H1 (cell line): ENCODE measurements at regions not wholly inside any gene's neighbourhood (a gene's known extent, or its start where the extent isn't known, plus 50 kb on each side); places are given as distances from the start of the nearest gene placed in this dataset.

Source experiments
- CTCF ChIA-PET: fragments of 300-600 bp; sonication (Branson Sonifier 250); formaldehyde crosslinking; loops from one replicate; lab custom pipeline; 2021; ENCODE audit not compliant: partially characterized antibody; lab: Charles Lee
- POLR2A ChIA-PET: fragments of 300-600 bp; sonication (Branson Sonifier 250); formaldehyde crosslinking; loops from one replicate; lab custom pipeline; 2021; ENCODE audit warnings: inconsistent platforms; ENCODE audit not compliant: partially characterized antibody; lab: Charles Lee
- DNase-seq, 2 experiments: peaks; one replicate each; pipeline versions ENCODE4 v3.0.0 to v3.0.0-alpha.2; 2010 to 2022; ENCODE audit warnings: low spot score in 2 of 2, low read depth in 1 of 2, mixed read lengths in 1 of 2
- FAIRE-seq: peaks from 2 replicates; lab custom pipeline; 2011; peaks lifted over from hg19 to GRCh38; lab: Jason Lieb, UNC
- H2AFZ ChIP-seq: 2 replicates; pipeline ENCODE4 v1.8.1; 2012; ENCODE audit warnings: low read length, inconsistent platforms
- H2AK5ac ChIP-seq: 2 replicates; pipeline ENCODE4 v1.6.1; 2013; ENCODE audit warnings: low read depth, low read length
- H2BK120ac ChIP-seq: replicated peaks from 2 replicates; pipeline ENCODE3; 2013; ENCODE audit warnings: low read depth, low read length, inconsistent platforms
- H2BK12ac ChIP-seq: 2 replicates; pipeline ENCODE4 v1.6.1; 2013; ENCODE audit warnings: low read depth, low read length
- H2BK15ac ChIP-seq: 2 replicates; pipeline ENCODE4 v1.6.1; 2013; ENCODE audit warnings: low read length
- H2BK20ac ChIP-seq: 2 replicates; pipeline ENCODE4 v1.6.1; 2013; ENCODE audit warnings: low read length
- H2BK5ac ChIP-seq: 2 replicates; pipeline ENCODE4 v1.6.1; 2013; ENCODE audit warnings: low read depth, low read length
- H3K14ac ChIP-seq: 2 replicates; pipeline ENCODE4 v1.6.1; 2013; ENCODE audit warnings: inconsistent platforms; ENCODE audit not compliant: insufficient read length
- H3K18ac ChIP-seq: 2 replicates; pipeline ENCODE4 v1.6.1; 2013; ENCODE audit warnings: low read length; ENCODE audit errors: extremely low read depth
- H3K23ac ChIP-seq: 2 replicates; pipeline ENCODE4 v1.6.1; 2013; ENCODE audit warnings: inconsistent platforms; ENCODE audit not compliant: insufficient read length
- H3K23me2 ChIP-seq: 2 replicates; pipeline ENCODE4 v1.6.1; 2013; ENCODE audit warnings: low read depth, low read length
- H3K27ac ChIP-seq: 2 replicates; pipeline ENCODE4 v1.6.1; 2011; ENCODE audit warnings: low read depth, low read length, inconsistent platforms
- H3K27me3 ChIP-seq, 4 experiments: replicated peaks in 1 of 4; 1 replicate in 1 of 4; 2 replicates in 3 of 4; pipeline versions ENCODE4 v1.6.1 to v1.8.1; 2011 to 2013; ENCODE audit warnings: low read length in 3 of 4, mild to moderate bottlenecking in 3 of 4, inconsistent platforms in 2 of 4, mixed read lengths in 2 of 4, moderate library complexity in 1 of 4; ENCODE audit not compliant: control insufficient read depth in 3 of 4, insufficient read depth in 3 of 4; ENCODE audit errors: extremely low read depth in 1 of 4
- H3K36me3 ChIP-seq, 4 experiments: 2 replicates each; pipeline versions ENCODE4 v1.6.1 to v1.8.1; 2011 to 2013; ENCODE audit warnings: mild to moderate bottlenecking in 4 of 4, low read length in 3 of 4, moderate library complexity in 2 of 4, control low read depth in 1 of 4, inconsistent platforms in 1 of 4; ENCODE audit not compliant: insufficient read depth in 4 of 4, control insufficient read depth in 2 of 4
- H3K4ac ChIP-seq: replicated peaks from 2 replicates; pipeline ENCODE3; 2013; ENCODE audit warnings: low read length, low read depth, mixed read lengths, inconsistent platforms; ENCODE audit not compliant: insufficient read length
- H3K4me1 ChIP-seq, 4 experiments: replicated peaks in 1 of 4; 1 replicate in 1 of 4; 2 replicates in 3 of 4; pipeline versions ENCODE4 v1.6.1 to v1.8.1; 2011 to 2013; ENCODE audit warnings: low read length in 3 of 4, inconsistent platforms in 2 of 4, mixed read lengths in 1 of 4; ENCODE audit not compliant: insufficient read depth in 4 of 4, control insufficient read depth in 3 of 4
- H3K4me2 ChIP-seq, 2 experiments: 2 replicates each; pipeline versions ENCODE4 v1.6.1 to v1.8.1; 2011 to 2013; ENCODE audit warnings: low read depth in 2 of 2, low read length in 2 of 2, control low read depth in 1 of 2, inconsistent platforms in 1 of 2, mild to moderate bottlenecking in 1 of 2; ENCODE audit not compliant: insufficient read depth in 1 of 2
- H3K4me3 ChIP-seq, 4 experiments: fragments of 200-600, 300-600 bp in 1 of 4; sonication (generic), shearing (Covaris generic), sonication (Bioruptor Twin) in 1 of 4; 2 replicates each; pipeline versions ENCODE4 v1.5.1 to v1.8.1; 2011 to 2016; ENCODE audit warnings: low read length in 4 of 4, low read depth in 3 of 4, control low read depth in 2 of 4, inconsistent platforms in 2 of 4, mild to moderate bottlenecking in 2 of 4, mixed read lengths in 1 of 4, moderate library complexity in 1 of 4; ENCODE audit not compliant: insufficient read depth in 2 of 4; ENCODE audit errors: extremely low read depth in 1 of 4
- H3K56ac ChIP-seq: replicated peaks from 2 replicates; pipeline ENCODE3; 2013; ENCODE audit warnings: low read depth, mild to moderate bottlenecking, mixed read lengths, low read length, inconsistent platforms; ENCODE audit not compliant: insufficient read length
- H3K79me1 ChIP-seq: 2 replicates; pipeline ENCODE4 v1.6.1; 2013; ENCODE audit warnings: low read depth, low read length, control low read depth
- H3K79me2 ChIP-seq, 2 experiments: 2 replicates each; pipeline versions ENCODE4 v1.6.1 to v1.8.1; 2012 to 2013; ENCODE audit warnings: low read length in 2 of 2, mild to moderate bottlenecking in 2 of 2, inconsistent platforms in 1 of 2; ENCODE audit not compliant: insufficient read depth in 2 of 2, control insufficient read depth in 1 of 2
- H3K9ac ChIP-seq, 4 experiments: replicated peaks in 1 of 4; 1 replicate in 1 of 4; 2 replicates in 3 of 4; pipeline versions ENCODE4 v1.6.1 to v1.8.1; 2011 to 2013; ENCODE audit warnings: low read depth in 3 of 4, low read length in 3 of 4, control low read depth in 2 of 4, mild to moderate bottlenecking in 2 of 4, moderate library complexity in 2 of 4, inconsistent platforms in 1 of 4; ENCODE audit errors: extremely low read depth in 1 of 4
- H3K9me3 ChIP-seq, 2 experiments: 2 replicates each; pipeline versions ENCODE4 v1.6.1 to v1.8.1; 2012 to 2013; ENCODE audit warnings: mild to moderate bottlenecking in 2 of 2, moderate library complexity in 2 of 2, control low read depth in 1 of 2, inconsistent platforms in 1 of 2, low read depth in 1 of 2, low read length in 1 of 2, mixed read lengths in 1 of 2; ENCODE audit not compliant: insufficient read depth in 2 of 2
- H4K20me1 ChIP-seq, 2 experiments: replicated peaks in 1 of 2; 2 replicates each; pipeline versions ENCODE3 to v1.8.1; 2011 to 2013; ENCODE audit warnings: inconsistent platforms in 2 of 2, low read length in 2 of 2, mild to moderate bottlenecking in 1 of 2; ENCODE audit not compliant: insufficient read depth in 2 of 2, control insufficient read depth in 1 of 2
- H4K5ac ChIP-seq: 2 replicates; pipeline ENCODE4 v1.6.1; 2013; ENCODE audit warnings: low read length, low read depth, mixed read lengths, inconsistent platforms; ENCODE audit not compliant: insufficient read length
- H4K8ac ChIP-seq: 2 replicates; pipeline ENCODE4 v1.8.0; 2013; ENCODE audit warnings: mild to moderate bottlenecking, moderate library complexity, low read length, inconsistent platforms; ENCODE audit not compliant: insufficient read depth; ENCODE audit errors: extremely low read depth
- H4K91ac ChIP-seq: replicated peaks from 2 replicates; pipeline ENCODE3; 2013; ENCODE audit warnings: low read length, mixed read lengths, inconsistent platforms; ENCODE audit not compliant: insufficient read length
- ASH2L ChIP-seq: fragments of 200-600, 300-600 bp; sonication (generic); IDR thresholded peaks from one replicate; pipeline ENCODE4 v1.7.1; 2017; ENCODE audit warnings: low read length
- BACH1 ChIP-seq: IDR thresholded peaks from 2 replicates; pipeline ENCODE4 v1.6.1; 2012; ENCODE audit warnings: low read length, improper control_type of control experiment
- CTBP2 ChIP-seq: IDR thresholded peaks from 2 replicates; pipeline ENCODE4 v1.7.0; 2011; ENCODE audit warnings: borderline replicate concordance, mild to moderate bottlenecking, moderate library complexity, mixed read lengths, low read length; ENCODE audit not compliant: insufficient read depth, insufficient read length
- GTF2F1 ChIP-seq: IDR thresholded peaks from 2 replicates; pipeline ENCODE4 v1.6.1; 2012; ENCODE audit warnings: low read depth, low read length, improper control_type of control experiment, borderline replicate concordance
- HDAC2 ChIP-seq, 2 experiments: fragments of 300-600 bp in 1 of 2; sonication (generic) in 1 of 2; IDR thresholded peaks; 2 replicates each; pipeline ENCODE4 v1.6.1; 2011 to 2012; ENCODE audit warnings: low read depth in 2 of 2, low read length in 2 of 2, mild to moderate bottlenecking in 2 of 2, moderate library complexity in 2 of 2, borderline replicate concordance in 1 of 2, inconsistent platforms in 1 of 2
- KDM4A ChIP-seq: IDR thresholded peaks from one replicate; pipeline ENCODE4 v1.7.1; 2012; ENCODE audit warnings: low read depth, mild to moderate bottlenecking, moderate library complexity, low read length, inconsistent platforms; ENCODE audit not compliant: severe bottlenecking
- NRF1 ChIP-seq: IDR thresholded peaks from 2 replicates; pipeline ENCODE4 v1.6.1; 2011; ENCODE audit warnings: mild to moderate bottlenecking, low read depth, low read length, improper control_type of control experiment
- POLR2AphosphoS5 ChIP-seq: IDR thresholded peaks from 2 replicates; pipeline ENCODE4 v1.6.1; 2011; ENCODE audit warnings: low read depth, low read length
- POU5F1 ChIP-seq: IDR thresholded peaks from 2 replicates; pipeline ENCODE4 v1.6.1; 2011; ENCODE audit warnings: low read depth, mild to moderate bottlenecking, low read length, moderate library complexity
- SIRT6 ChIP-seq: IDR thresholded peaks from one replicate; pipeline ENCODE4 v1.7.1; 2012; ENCODE audit warnings: low read length, inconsistent platforms
- SP2 ChIP-seq: IDR thresholded peaks from 2 replicates; pipeline ENCODE4 v1.6.1; 2012; ENCODE audit warnings: mild to moderate bottlenecking, low read length, inconsistent platforms
- TCF12 ChIP-seq: IDR thresholded peaks from 2 replicates; pipeline ENCODE4 v1.6.1; 2011; ENCODE audit warnings: low read depth, mild to moderate bottlenecking, low read length
- WGBS, 2 experiments: shearing (Covaris generic) in 1 of 2; methylation state at CpG; one replicate each; pipeline versions ENCODE4 v1.1.6 to v1.1.7; 2013 to 2015; ENCODE audit warnings: low lambda C conversion rate in 2 of 2, mixed read lengths in 2 of 2, inconsistent platforms in 1 of 2, low coverage in 1 of 2, missing lambda C conversion rate in 1 of 2; ENCODE audit not compliant: insufficient replicate concordance in 2 of 2, insufficient coverage in 1 of 2, insufficient read length in 1 of 2; ENCODE audit errors: extremely low coverage in 1 of 2, missing lambda C conversion rate in 1 of 2; 5-methylcytosine and 5-hydroxymethylcytosine counted together
- TF ChIP-seq, protein P1 (sequence below): IDR thresholded peaks from 2 replicates; pipeline ENCODE4 v1.6.1; 2011; ENCODE audit warnings: low read length, improper control_type of control experiment

DNA sequence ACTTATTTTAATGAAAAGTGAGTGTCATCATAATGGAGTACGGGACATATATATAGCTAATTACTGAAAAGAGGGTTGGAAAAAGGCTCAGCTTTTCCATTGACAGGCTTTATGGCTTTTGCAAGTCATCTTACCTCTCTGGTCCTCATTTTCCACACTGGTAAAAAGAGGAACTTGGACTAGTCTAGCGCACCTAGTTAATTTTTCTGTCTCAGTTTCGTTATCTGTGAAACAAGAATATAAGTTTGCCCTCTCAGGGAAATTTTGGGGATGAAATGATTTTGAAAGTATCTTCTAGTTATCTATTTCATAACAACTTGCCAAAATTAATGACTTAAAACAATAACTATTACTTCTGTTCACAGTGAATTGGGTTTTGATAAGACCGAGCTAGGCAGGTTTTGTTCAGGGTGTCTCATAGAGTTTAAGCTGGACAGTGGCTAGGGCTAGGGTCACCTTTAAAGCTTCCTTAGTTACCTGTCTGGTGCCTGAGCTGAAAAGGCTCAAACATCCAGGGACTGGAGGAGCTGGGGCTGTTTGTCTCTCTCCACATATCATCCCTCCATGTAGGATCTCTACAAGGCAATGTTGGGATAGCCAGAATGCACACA is 91.7 kb downstream of the TYW3 start:
- no peak overlapping the region for H3K4ac ChIP-seq
- H4K8ac ChIP-seq, result no peak overlapping the region
- FAIRE-seq (no peak), DNase-seq (no peak)
- no peaks in the 10 kb centered on the region for H3K79me2 ChIP-seq
- no peaks in the 10 kb centered on the region for H3K23me2 ChIP-seq
- no peak overlapping the region for H2AFZ ChIP-seq
- no peak overlapping the region for H3K27ac ChIP-seq
- no peak overlapping the region for H2BK5ac ChIP-seq
- no peak overlapping the region for H3K4me3 ChIP-seq
- H2BK20ac ChIP-seq, result no peak overlapping the region
- no peak overlapping the region for H2BK12ac ChIP-seq
- H2BK120ac ChIP-seq, result no peak overlapping the region
- no peaks in the 10 kb centered on the region for H4K20me1 ChIP-seq
- H3K23ac ChIP-seq, result no peak overlapping the region
- no peak overlapping the region for H3K9ac ChIP-seq
- H4K91ac ChIP-seq, result no peak overlapping the region
- WGBS, 2 experiments, result 89% methylated on average over 4 of the region's 4 CpGs; no CpG with 5 or more reads in 1 of the 2 experiments
- H3K4me1 ChIP-seq, result no peaks in the 10 kb centered on the region
- no peak overlapping the region for H3K18ac ChIP-seq
- H3K9me3 ChIP-seq, result no peaks in the 10 kb centered on the region
- H2AK5ac ChIP-seq, result no peak overlapping the region
- no peaks in the 10 kb centered on the region for H3K36me3 ChIP-seq
- CTCF ChIA-PET, result interaction anchor here (1.0 to 2.4 kb wide), 2 partner anchors 49 to 57 kb away, joined by 3 to 8 read pairs; no protein-coding TSS in a partner anchor
- POLR2A ChIA-PET, result no interaction called here
- H3K79me1 ChIP-seq, result no peaks in the 10 kb centered on the region
- H3K56ac ChIP-seq, result no peak overlapping the region
- no peak overlapping the region for H2BK15ac ChIP-seq
- H4K5ac ChIP-seq, result no peak overlapping the region
- H3K14ac ChIP-seq, result no peak overlapping the region
- H3K4me2 ChIP-seq, result no peak overlapping the region
- H3K27me3 ChIP-seq, result peaks cover 0 to 1% (median 0%) of the 10 kb centered on the region in 4 experiments; a peak in 1 of 7 replicates
- TF ChIP-seq, protein P1, sequence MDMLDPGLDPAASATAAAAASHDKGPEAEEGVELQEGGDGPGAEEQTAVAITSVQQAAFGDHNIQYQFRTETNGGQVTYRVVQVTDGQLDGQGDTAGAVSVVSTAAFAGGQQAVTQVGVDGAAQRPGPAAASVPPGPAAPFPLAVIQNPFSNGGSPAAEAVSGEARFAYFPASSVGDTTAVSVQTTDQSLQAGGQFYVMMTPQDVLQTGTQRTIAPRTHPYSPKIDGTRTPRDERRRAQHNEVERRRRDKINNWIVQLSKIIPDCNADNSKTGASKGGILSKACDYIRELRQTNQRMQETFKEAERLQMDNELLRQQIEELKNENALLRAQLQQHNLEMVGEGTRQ, result no peak
- no peak for TF ChIP-seq BACH1
- TF ChIP-seq POU5F1, result no peak
- TF ChIP-seq POLR2AphosphoS5, result no peak
- no peak for TF ChIP-seq HDAC2 (IDR thresholded peaks at IDR 0.05; ENCODE audit: borderline replicate concordance in 1 of 2, low read depth in 2 of 2, low read length in 2 of 2)
- TF ChIP-seq SIRT6, result no peak
- TF ChIP-seq CTBP2, result no peak
- no peak for TF ChIP-seq SP2
- TF ChIP-seq KDM4A, result no peak
- TF ChIP-seq ASH2L, result no peak
- no peak for TF ChIP-seq GTF2F1
- TF ChIP-seq TCF12, result no peak
- TF ChIP-seq NRF1, result no peak
